Mesendoderm (in vitro differentiated cells): ENCODE measurements at regions not wholly inside any gene's neighbourhood (a gene's known extent, or its start where the extent isn't known, plus 50 kb on each side); places are given as distances from the start of the nearest gene placed in this dataset.
A peak's percentile ranks its signal among the peaks of the same experiment; 100 is the strongest.

Source experiments
- DNase-seq: peaks from one replicate; pipeline ENCODE4 v3.0.0; 2013
- H2AK5ac ChIP-seq: 2 replicates; pipeline ENCODE4 v1.6.1; 2013; ENCODE audit warnings: low read length, inconsistent platforms
- H2BK120ac ChIP-seq: 2 replicates; pipeline ENCODE4 v1.6.1; 2013; ENCODE audit warnings: low read depth, mild to moderate bottlenecking, low read length, moderate library complexity, mixed read lengths
- H2BK15ac ChIP-seq: replicated peaks from 2 replicates; pipeline ENCODE4 v1.6.1; 2013; ENCODE audit warnings: low read depth, mild to moderate bottlenecking, moderate library complexity
- H2BK5ac ChIP-seq: 2 replicates; pipeline ENCODE4 v1.6.1; 2013; ENCODE audit warnings: low read length, inconsistent platforms
- H3K18ac ChIP-seq: 2 replicates; pipeline ENCODE4 v1.6.1; 2013; ENCODE audit warnings: mild to moderate bottlenecking, low read length, mixed read lengths
- H3K23ac ChIP-seq: one replicate; pipeline ENCODE4 v1.6.1; 2013; ENCODE audit warnings: low read length
- H3K27ac ChIP-seq: 2 replicates; pipeline ENCODE4 v1.5.1; 2013; ENCODE audit warnings: low read depth, mild to moderate bottlenecking, inconsistent platforms, low read length, moderate library complexity
- H3K27me3 ChIP-seq: 2 replicates; pipeline ENCODE4 v1.6.1; 2013; ENCODE audit warnings: low read length, control low read depth, mild to moderate bottlenecking, inconsistent platforms; ENCODE audit not compliant: insufficient read depth, poor library complexity
- H3K36me3 ChIP-seq: 2 replicates; pipeline ENCODE4 v1.6.1; 2013; ENCODE audit warnings: low read length, inconsistent platforms; ENCODE audit not compliant: control insufficient read depth, insufficient read depth
- H3K4ac ChIP-seq: one replicate; pipeline ENCODE4 v1.6.1; 2013; ENCODE audit warnings: low read depth, mild to moderate bottlenecking, low read length, moderate library complexity
- H3K4me1 ChIP-seq: 2 replicates; pipeline ENCODE4 v1.6.1; 2013; ENCODE audit warnings: low read depth, low read length, inconsistent platforms; ENCODE audit not compliant: control insufficient read depth
- H3K4me2 ChIP-seq: 2 replicates; pipeline ENCODE4 v1.6.1; 2013; ENCODE audit warnings: low read length
- H3K4me3 ChIP-seq: 2 replicates; pipeline ENCODE4 v1.5.1; 2013; ENCODE audit warnings: mild to moderate bottlenecking, low read length
- H3K56ac ChIP-seq: one replicate; pipeline ENCODE4 v1.6.1; 2013; ENCODE audit warnings: low read length
- H3K79me1 ChIP-seq: 2 replicates; pipeline ENCODE4 v1.6.1; 2013; ENCODE audit warnings: low read length, inconsistent platforms
- H3K79me2 ChIP-seq: 2 replicates; pipeline ENCODE4 v1.6.1; 2013; ENCODE audit warnings: mild to moderate bottlenecking, low read length; ENCODE audit not compliant: control insufficient read depth, insufficient read depth
- H3K9ac ChIP-seq: 2 replicates; pipeline ENCODE4 v1.6.1; 2013; ENCODE audit warnings: low read length, inconsistent platforms
- H4K5ac ChIP-seq: one replicate; pipeline ENCODE4 v1.6.1; 2013; ENCODE audit warnings: low read length
- H4K8ac ChIP-seq: one replicate; pipeline ENCODE4 v1.6.1; 2013; ENCODE audit warnings: low read depth, mild to moderate bottlenecking, control low read depth, low read length, moderate library complexity
- WGBS: extraction: QIAGEN DNeasy Blood & Tissue Kit; methylation state at CpG from one replicate; pipeline ENCODE4 v1.1.7; 2013; ENCODE audit warnings: low lambda C conversion rate, missing lambda C conversion rate; ENCODE audit not compliant: insufficient coverage; ENCODE audit errors: extremely low coverage; 5-methylcytosine and 5-hydroxymethylcytosine counted together

GRCh38 chr15:77716632-77717332 is 84.1 kb upstream of the LINGO1 start:
- no peak overlapping the region for H3K18ac ChIP-seq
- H2AK5ac ChIP-seq, result no peak overlapping the region
- H3K27ac ChIP-seq, result no peak overlapping the region
- no peaks in the 10 kb centered on the region for H3K36me3 ChIP-seq
- H3K79me2 ChIP-seq, result no peaks in the 10 kb centered on the region
- no peak overlapping the region for H2BK5ac ChIP-seq
- H3K56ac ChIP-seq, result no peak overlapping the region
- H3K23ac ChIP-seq, result no peak overlapping the region
- no peak for DNase-seq
- H3K4me2 ChIP-seq, result no peak overlapping the region
- WGBS, result no CpG with 5 or more reads among the region's 14 CpGs
- H3K4me3 ChIP-seq, result no peak overlapping the region
- no peaks in the 10 kb centered on the region for H3K79me1 ChIP-seq
- peaks cover 9% of the 10 kb centered on the region for H3K4me1 ChIP-seq
- H2BK15ac ChIP-seq, result no peak overlapping the region
- H3K9ac ChIP-seq, result no peak overlapping the region
- no peaks in the 10 kb centered on the region for H3K27me3 ChIP-seq
- no peak overlapping the region for H4K8ac ChIP-seq
- no peak overlapping the region for H2BK120ac ChIP-seq
- H3K4ac ChIP-seq, result no peak overlapping the region
- no peak overlapping the region for H4K5ac ChIP-seq

GRCh38 chr15:77715860-77716259 is 83.1 kb upstream of the LINGO1 start:
- H3K79me2 ChIP-seq, result no peaks in the 10 kb centered on the region
- H2BK120ac ChIP-seq, result no peak overlapping the region
- H2AK5ac ChIP-seq, result no peak overlapping the region
- H2BK15ac ChIP-seq, result no peak overlapping the region
- H3K4me2 ChIP-seq, result no peak overlapping the region
- no peak overlapping the region for H3K27ac ChIP-seq
- H3K56ac ChIP-seq, result no peak overlapping the region
- H3K36me3 ChIP-seq, result no peaks in the 10 kb centered on the region
- H3K4ac ChIP-seq, result no peak overlapping the region
- no peak overlapping the region for H2BK5ac ChIP-seq
- H4K8ac ChIP-seq, result no peak overlapping the region
- H3K18ac ChIP-seq, result no peak overlapping the region
- H3K9ac ChIP-seq, result no peak overlapping the region
- no CpG with 5 or more reads among the region's 5 CpGs for WGBS
- peaks cover 9% of the 10 kb centered on the region for H3K4me1 ChIP-seq
- no peak for DNase-seq
- H3K27me3 ChIP-seq, result no peaks in the 10 kb centered on the region
- H3K4me3 ChIP-seq, result no peak overlapping the region
- no peak overlapping the region for H4K5ac ChIP-seq
- H3K23ac ChIP-seq, result no peak overlapping the region
- H3K79me1 ChIP-seq, result no peaks in the 10 kb centered on the region

- H3K9ac ChIP-seq, result no peak overlapping the region
- no peak overlapping the region for H3K4me2 ChIP-seq
- H3K27ac ChIP-seq, result no peak overlapping the region
- H2AK5ac ChIP-seq, result no peak overlapping the region
- no peaks in the 10 kb centered on the region for H3K27me3 ChIP-seq
- no peak overlapping the region for H2BK15ac ChIP-seq
- no peak overlapping the region for H3K18ac ChIP-seq
- peak; percentile 23 for DNase-seq
- H3K4me3 ChIP-seq, result no peak overlapping the region
- H3K36me3 ChIP-seq, result no peaks in the 10 kb centered on the region
- no peak overlapping the region for H3K4ac ChIP-seq
- H2BK5ac ChIP-seq, result no peak overlapping the region
- H3K4me1 ChIP-seq, result peaks cover 9% of the 10 kb centered on the region
- H2BK120ac ChIP-seq, result no peak overlapping the region
- no peak overlapping the region for H3K56ac ChIP-seq
- H4K8ac ChIP-seq, result no peak overlapping the region
- no CpG with 5 or more reads among the region's 6 CpGs for WGBS
- no peak overlapping the region for H4K5ac ChIP-seq
- no peaks in the 10 kb centered on the region for H3K79me1 ChIP-seq
- H3K79me2 ChIP-seq, result no peaks in the 10 kb centered on the region
- H3K23ac ChIP-seq, result no peak overlapping the region
Observed at GRCh38 chr15:77715051-77715450, 82.3 kb upstream of the LINGO1 start.

GRCh38 chr15:77714555-77714954 is 81.8 kb upstream of the LINGO1 start:
- Histone ChIP-seq H3K9ac (no peak overlapping the region), H2BK5ac (no peak overlapping the region), H3K4ac (no peak overlapping the region), H3K79me2 (no peaks in the 10 kb centered on the region), H3K23ac (no peak overlapping the region), H3K79me1 (no peaks in the 10 kb centered on the region), H3K4me2 (no peak overlapping the region), H3K4me1 (peaks cover 9% of the 10 kb centered on the region), H2AK5ac (no peak overlapping the region), H3K4me3 (no peak overlapping the region), H3K18ac (no peak overlapping the region), H2BK15ac (no peak overlapping the region), H3K27me3 (no peaks in the 10 kb centered on the region), H3K27ac (no peak overlapping the region), H4K8ac (no peak overlapping the region), H4K5ac (no peak overlapping the region), H3K56ac (no peak overlapping the region), H2BK120ac (no peak overlapping the region), H3K36me3 (no peaks in the 10 kb centered on the region)
- DNase-seq, result no peak
- no CpG with 5 or more reads among the region's 13 CpGs for WGBS

GRCh38 chr15:77714023-77714422 is 81.3 kb upstream of the LINGO1 start:
- H3K9ac ChIP-seq, result no peak overlapping the region
- H2BK15ac ChIP-seq, result no peak overlapping the region
- H2BK5ac ChIP-seq, result no peak overlapping the region
- no peak overlapping the region for H3K23ac ChIP-seq
- DNase-seq, result no peak
- peaks cover 9% of the 10 kb centered on the region for H3K4me1 ChIP-seq
- no peaks in the 10 kb centered on the region for H3K27me3 ChIP-seq
- H3K56ac ChIP-seq, result no peak overlapping the region
- no CpG with 5 or more reads among the region's 4 CpGs for WGBS
- no peak overlapping the region for H3K4ac ChIP-seq
- no peak overlapping the region for H3K4me2 ChIP-seq
- H3K79me1 ChIP-seq, result no peaks in the 10 kb centered on the region
- H3K36me3 ChIP-seq, result no peaks in the 10 kb centered on the region
- no peak overlapping the region for H4K8ac ChIP-seq
- H3K18ac ChIP-seq, result no peak overlapping the region
- H3K79me2 ChIP-seq, result no peaks in the 10 kb centered on the region
- H4K5ac ChIP-seq, result no peak overlapping the region
- no peak overlapping the region for H3K27ac ChIP-seq
- H3K4me3 ChIP-seq, result no peak overlapping the region
- H2AK5ac ChIP-seq, result no peak overlapping the region
- H2BK120ac ChIP-seq, result no peak overlapping the region

- no peak overlapping the region for H4K5ac ChIP-seq
- H3K79me1 ChIP-seq, result no peaks in the 10 kb centered on the region
- H2BK120ac ChIP-seq, result no peak overlapping the region
- no CpG with 5 or more reads among the region's 10 CpGs for WGBS
- no peak overlapping the region for H3K23ac ChIP-seq
- peaks cover 9% of the 10 kb centered on the region for H3K4me1 ChIP-seq
- no peak overlapping the region for H2BK5ac ChIP-seq
- no peak overlapping the region for H2AK5ac ChIP-seq
- no peak overlapping the region for H3K56ac ChIP-seq
- no peak overlapping the region for H3K4me3 ChIP-seq
- H2BK15ac ChIP-seq, result no peak overlapping the region
- H3K4ac ChIP-seq, result no peak overlapping the region
- H3K9ac ChIP-seq, result no peak overlapping the region
- H3K27ac ChIP-seq, result no peak overlapping the region
- H3K36me3 ChIP-seq, result no peaks in the 10 kb centered on the region
- no peak for DNase-seq
- H3K27me3 ChIP-seq, result no peaks in the 10 kb centered on the region
- no peaks in the 10 kb centered on the region for H3K79me2 ChIP-seq
- no peak overlapping the region for H3K4me2 ChIP-seq
- H4K8ac ChIP-seq, result no peak overlapping the region
- no peak overlapping the region for H3K18ac ChIP-seq
Observed at GRCh38 chr15:77713281-77713680, 80.6 kb upstream of the LINGO1 start.
